WTC11 (cell line): ENCODE measurements at regions not wholly inside any gene's neighbourhood (a gene's known extent, or its start where the extent isn't known, plus 50 kb on each side); places are given as distances from the start of the nearest gene placed in this dataset.

Experiments
- ATAC-seq: fragments of 200-7000 bp; cut with Tn5 transposase; 2 replicates; pipeline ENCODE4 v1.10.0; 2021; ENCODE audit warnings: mild to moderate bottlenecking, moderate library complexity
- CTCF ChIA-PET: fragments of 300-600 bp; sonication (Branson Sonifier 250); formaldehyde crosslinking; loops from one replicate; lab custom pipeline; 2021; ENCODE audit warnings: antibody characterized with exemption; lab: Charles Lee
- POLR2A ChIA-PET: fragments of 350-600 bp; sonication (Branson Sonifier 250); formaldehyde crosslinking; loops from one replicate; lab custom pipeline; 2021; ENCODE audit warnings: antibody characterized with exemption; lab: Charles Lee
- DNase-seq: peaks from one replicate; pipeline ENCODE4 v3.0.0; 2021; ENCODE audit warnings: low spot score
- H3K27ac Mint-ChIP-seq: 2 replicates; pipeline ENCODE4 v1.8.0; 2021; ENCODE audit warnings: mixed read lengths
- H3K27me3 Mint-ChIP-seq: 2 replicates; pipeline ENCODE4 v1.8.0; 2021; ENCODE audit warnings: low read depth, mild to moderate bottlenecking, moderate library complexity, mixed read lengths
- H3K36me3 Mint-ChIP-seq: 2 replicates; pipeline ENCODE4 v1.8.0; 2021; ENCODE audit warnings: mixed read lengths
- H3K4me1 Mint-ChIP-seq: 2 replicates; pipeline ENCODE4 v1.8.0; 2022; ENCODE audit warnings: mixed read lengths
- H3K4me3 Mint-ChIP-seq: 2 replicates; pipeline ENCODE4 v1.8.0; 2021; ENCODE audit warnings: mild to moderate bottlenecking, moderate library complexity, mixed read lengths
- H3K9me3 Mint-ChIP-seq: 2 replicates; pipeline ENCODE4 v1.8.0; 2021; ENCODE audit warnings: mixed read lengths
- ATF1 ChIP-seq: sonication (generic); formaldehyde crosslinking; IDR thresholded peaks from 2 replicates; pipeline ENCODE4 v1.8.1; 2023; ENCODE audit warnings: mild to moderate bottlenecking, moderate library complexity, missing genetic modification reagents
- CDX4 ChIP-seq: fragments of 250-450 bp; sonication (Bioruptor Pico); IDR thresholded peaks from 2 replicates; pipeline ENCODE4 v1.9.0; 2021; ENCODE audit warnings: moderate library complexity, mild to moderate bottlenecking, inconsistent platforms, borderline replicate concordance
- HMGA2 ChIP-seq: fragments of 250-450 bp; sonication (Bioruptor Pico); IDR thresholded peaks from 2 replicates; pipeline ENCODE4 v1.4.0; 2021; ENCODE audit warnings: mild to moderate bottlenecking, moderate library complexity
- IRF1 ChIP-seq: sonication (generic); formaldehyde crosslinking; IDR thresholded peaks from 2 replicates; pipeline ENCODE4 v1.8.0; 2023; ENCODE audit warnings: missing genetic modification reagents
- MLX ChIP-seq: sonication (generic); formaldehyde crosslinking; IDR thresholded peaks from 2 replicates; pipeline ENCODE4 v1.8.1; 2023; ENCODE audit warnings: mild to moderate bottlenecking, missing genetic modification reagents, moderate library complexity
- MYBL2 ChIP-seq: sonication (generic); formaldehyde crosslinking; IDR thresholded peaks from 2 replicates; pipeline ENCODE4 v1.8.1; 2023; ENCODE audit warnings: mild to moderate bottlenecking, moderate library complexity, missing genetic modification reagents
- NFYB ChIP-seq: sonication (generic); formaldehyde crosslinking; conservative IDR thresholded peaks from 2 replicates; pipeline ENCODE4 v1.8.0; 2022; ENCODE audit warnings: low read depth, missing genetic modification reagents
- PREB ChIP-seq: sonication (generic); formaldehyde crosslinking; IDR thresholded peaks from 2 replicates; pipeline ENCODE4 v1.8.1; 2022; ENCODE audit warnings: mild to moderate bottlenecking, missing genetic modification reagents, moderate library complexity, borderline replicate concordance
- TEAD4 ChIP-seq: sonication (generic); formaldehyde crosslinking; IDR thresholded peaks from 2 replicates; pipeline ENCODE4 v1.8.0; 2022; ENCODE audit warnings: mild to moderate bottlenecking, missing genetic modification reagents
- USF2 ChIP-seq: sonication (generic); formaldehyde crosslinking; IDR thresholded peaks from 2 replicates; pipeline ENCODE4 v1.8.1; 2023; ENCODE audit warnings: mild to moderate bottlenecking, missing genetic modification reagents, moderate library complexity
- ZNF281 ChIP-seq: sonication (generic); formaldehyde crosslinking; IDR thresholded peaks from 2 replicates; pipeline ENCODE4 v1.8.0; 2023; ENCODE audit warnings: mild to moderate bottlenecking, missing genetic modification reagents
- ZNF532 ChIP-seq: fragments of 250-450 bp; sonication (Bioruptor Pico); IDR thresholded peaks from 2 replicates; pipeline ENCODE4 v1.9.0; 2021; ENCODE audit warnings: mild to moderate bottlenecking, borderline replicate concordance

- Mint-ChIP-seq H3K27ac (no peak overlapping the region), H3K27me3 (peaks cover 4% of the 10 kb centered on the region), H3K4me1 (no peaks in the 10 kb centered on the region), H3K9me3 (peaks cover 71% of the 10 kb centered on the region), H3K36me3 (peaks cover 59% of the 10 kb centered on the region), H3K4me3 (no peak overlapping the region)
- DNase-seq = no peak
- ChIA-PET POLR2A (no interaction called here), CTCF (no interaction called here)
- TF ChIP-seq ZNF532 (CRISPR knock-in tag) (no peak), MLX (CRISPR knock-in tag) (no peak), TEAD4 (CRISPR knock-in tag) (no peak)
- ATAC-seq = no peak
These were observed 72.9 kb upstream of the OR4C15 start for GRCh38 chr11:55481416-55481815.

GRCh38 chr11:55497068-55497467 is 57.2 kb upstream of the OR4C15 start:
- CTCF ChIA-PET = no interaction called here
- ATAC-seq (no peak), DNase-seq (no peak)
- H3K4me3 Mint-ChIP-seq = no peak overlapping the region
- peaks cover 80% of the 10 kb centered on the region for H3K9me3 Mint-ChIP-seq
- H3K27ac Mint-ChIP-seq = no peak overlapping the region
- TF ChIP-seq PREB (CRISPR knock-in tag) = no peak
- TF ChIP-seq IRF1 (CRISPR knock-in tag) = no peak
- TF ChIP-seq MYBL2 (CRISPR knock-in tag) = no peak
- no peak for TF ChIP-seq ZNF281 (CRISPR knock-in tag)
- no peak for TF ChIP-seq USF2 (CRISPR knock-in tag)
- TF ChIP-seq CDX4 (CRISPR knock-in tag) = no peak
- no peak for TF ChIP-seq NFYB (CRISPR knock-in tag)
- no peak for TF ChIP-seq ATF1
- no peak for TF ChIP-seq HMGA2 (CRISPR knock-in tag)
- peaks cover 76% of the 10 kb centered on the region for H3K36me3 Mint-ChIP-seq
- POLR2A ChIA-PET = no interaction called here
- no peaks in the 10 kb centered on the region; the same call in none of the 2 replicates for H3K27me3 Mint-ChIP-seq
- no peaks in the 10 kb centered on the region for H3K4me1 Mint-ChIP-seq
